ENCODE measurements at regions not wholly inside any gene's neighbourhood (a gene's known extent, or its start where the extent isn't known, plus 50 kb on each side); places are given as distances from the start of the nearest gene placed in this dataset.

DNA sequence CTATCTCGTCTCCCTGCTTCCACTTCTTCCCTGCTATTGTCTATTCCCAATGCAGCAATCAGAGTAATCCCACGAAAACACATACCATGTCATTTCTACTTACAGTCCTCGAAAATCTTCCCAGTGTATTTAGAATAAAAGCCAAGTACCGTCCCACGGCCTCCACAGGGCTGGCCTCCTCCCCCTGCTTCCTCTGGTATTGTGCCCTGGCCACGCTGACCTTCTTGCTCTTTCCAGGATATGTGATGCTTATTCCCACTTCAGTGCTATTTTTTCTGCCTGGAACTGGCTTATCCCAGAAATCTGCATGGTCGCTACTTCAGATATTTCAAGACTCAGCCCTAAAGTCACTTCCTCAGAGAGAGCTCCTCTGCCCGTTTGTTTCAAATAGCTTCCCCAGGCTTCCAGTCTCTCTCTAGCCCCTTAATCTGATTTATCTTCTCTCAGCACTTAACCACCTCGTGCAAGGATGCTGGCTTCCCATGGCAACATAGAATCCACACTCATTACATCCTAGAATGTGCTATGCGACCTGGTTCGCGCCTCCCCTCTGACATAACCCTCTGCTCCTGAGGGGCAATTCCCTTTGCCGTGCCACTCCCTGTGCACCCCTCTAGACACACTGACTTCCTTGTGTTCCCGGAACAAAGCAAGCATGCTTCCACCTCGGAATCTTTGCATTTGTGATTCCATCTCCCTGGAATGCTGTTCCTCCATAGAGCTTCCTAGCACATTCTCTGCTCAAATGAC, 365.9 kb downstream of the ZSWIM6 start:
- no peak for DNase-seq

DNA sequence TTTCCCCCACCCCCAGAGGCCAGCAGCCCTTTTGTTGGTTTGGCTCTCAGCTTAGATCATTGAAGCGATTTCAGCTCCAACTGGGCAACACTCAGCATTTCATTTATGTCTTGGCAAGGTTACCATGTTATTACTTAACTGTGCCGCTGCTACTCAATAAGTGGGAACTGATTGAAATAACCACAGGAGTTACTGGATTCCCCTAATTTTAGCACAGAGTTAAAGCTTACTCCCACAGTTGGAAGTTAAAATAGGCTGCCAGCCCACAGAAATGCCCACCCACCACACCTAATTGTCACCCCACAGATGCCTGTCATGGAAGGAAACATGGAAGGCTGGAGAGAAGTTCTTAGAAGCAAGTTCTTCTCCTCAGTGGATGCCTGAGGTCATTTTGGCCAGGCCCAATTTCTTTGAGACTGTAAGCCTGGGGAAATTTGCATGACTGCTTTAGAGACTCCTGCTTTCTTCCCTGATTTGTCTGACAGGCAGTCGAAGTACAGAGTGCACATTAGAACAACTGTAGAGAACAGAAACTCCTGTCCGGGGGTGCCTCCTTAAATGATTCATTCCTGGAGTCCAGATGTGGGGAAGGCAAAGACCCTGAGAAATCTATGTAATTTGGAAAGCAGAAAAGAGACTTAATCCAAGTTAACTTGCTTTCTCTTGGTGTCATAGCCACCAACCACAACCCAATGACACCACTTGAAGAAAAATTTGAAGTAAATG, 370.0 kb downstream of the ZSWIM6 start:
- DNase-seq, result no peak

DNA sequence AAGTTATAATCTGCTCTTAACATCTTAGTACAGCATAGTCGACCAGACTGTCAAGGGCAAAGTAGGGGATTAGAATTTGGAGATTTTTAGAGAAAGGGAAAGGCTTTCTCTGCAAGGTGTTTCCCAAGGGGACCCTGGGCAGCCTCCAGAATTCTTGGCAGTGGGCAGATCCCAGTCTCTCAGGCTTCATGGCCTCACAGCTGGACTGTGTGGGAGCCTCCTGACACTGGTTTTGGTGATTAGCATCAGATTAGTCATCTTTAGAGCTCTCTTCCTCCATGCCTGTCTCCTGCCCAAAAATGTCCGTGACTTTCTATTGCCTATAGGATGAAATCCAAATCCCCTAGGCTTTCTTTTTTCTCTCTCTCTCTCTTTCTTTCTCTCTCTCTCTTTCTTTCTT, 370.7 kb downstream of the ZSWIM6 start:
- DNase-seq, result no peak

DNA sequence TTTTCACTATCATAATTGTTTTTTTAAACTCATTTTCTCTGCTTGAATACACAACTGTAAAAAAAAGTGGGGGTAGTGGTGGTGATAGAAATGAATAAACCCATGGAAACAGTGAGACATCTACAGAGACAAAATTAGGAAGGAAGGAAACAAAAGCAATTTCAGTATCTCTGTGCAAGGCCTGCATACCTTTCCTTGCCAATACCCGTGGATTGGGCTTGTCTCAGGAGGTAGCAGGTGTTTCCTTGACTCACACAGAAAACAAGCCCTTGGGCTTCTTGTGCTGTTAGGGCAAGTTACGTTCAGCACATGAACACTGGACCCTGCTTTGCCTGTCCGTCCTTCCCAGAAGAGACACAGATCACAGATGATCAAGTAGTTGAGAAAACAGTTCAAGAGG, 372.2 kb downstream of the ZSWIM6 start:
- no peak for DNase-seq

DNA sequence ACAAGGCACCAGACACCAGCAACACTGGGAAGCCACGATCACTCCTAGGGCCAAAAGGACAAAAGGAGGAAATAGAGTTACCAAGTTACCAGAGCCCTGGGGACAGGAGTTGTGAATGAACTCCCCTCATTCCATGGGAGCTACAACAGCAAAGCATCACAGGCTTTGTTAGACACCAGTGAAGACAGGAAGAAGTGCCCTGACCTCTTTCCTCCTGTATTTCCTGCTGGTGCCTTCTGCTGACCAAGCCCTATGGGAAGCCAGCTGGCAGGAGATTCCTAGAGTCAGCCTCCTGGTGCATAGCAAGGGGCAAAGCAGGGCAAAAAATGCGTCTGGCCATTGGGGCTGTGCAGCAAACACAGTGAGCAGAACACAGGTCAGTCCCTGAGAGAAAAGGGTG, 374.7 kb downstream of the ZSWIM6 start:
- no peak for DNase-seq

DNA sequence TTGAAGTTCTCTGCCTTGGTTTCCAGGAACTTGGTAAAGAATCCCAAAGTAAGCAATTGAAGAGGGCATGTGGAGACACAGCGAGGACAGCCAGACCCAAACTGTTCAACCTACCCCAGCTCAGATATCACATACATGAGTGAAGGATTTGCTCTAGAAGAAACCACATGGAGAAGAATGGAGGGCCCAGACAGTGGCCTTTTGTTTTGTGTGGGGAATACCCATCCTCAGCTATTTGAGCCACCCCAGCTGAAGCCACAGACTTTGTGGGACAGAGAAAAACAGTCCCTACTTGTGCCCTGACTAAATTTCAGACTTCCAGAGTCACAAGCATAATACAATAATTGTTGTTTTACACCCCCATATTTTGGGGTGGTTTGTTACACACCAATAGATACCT, 387.1 kb downstream of the ZSWIM6 start:
- DNase-seq, result no peak

DNA sequence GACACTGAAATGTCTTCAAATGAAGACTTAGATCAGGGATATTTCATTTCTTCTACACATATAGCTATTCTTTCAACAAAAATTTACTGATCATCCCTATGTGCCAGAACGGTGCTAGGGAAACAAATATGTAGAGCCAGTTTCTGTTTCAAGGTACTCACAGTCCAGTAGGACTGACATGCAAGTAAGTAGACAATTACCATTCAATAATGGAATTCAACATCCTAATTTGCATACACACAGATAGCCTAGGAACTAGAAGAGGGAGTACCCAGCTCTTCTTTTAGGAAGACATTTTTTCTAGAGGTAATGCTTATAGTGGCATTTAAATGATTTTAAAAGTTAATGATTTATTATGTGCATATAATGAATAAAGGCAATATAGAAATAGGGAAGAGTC, 388.8 kb downstream of the ZSWIM6 start:
- DNase-seq, result no peak

DNA sequence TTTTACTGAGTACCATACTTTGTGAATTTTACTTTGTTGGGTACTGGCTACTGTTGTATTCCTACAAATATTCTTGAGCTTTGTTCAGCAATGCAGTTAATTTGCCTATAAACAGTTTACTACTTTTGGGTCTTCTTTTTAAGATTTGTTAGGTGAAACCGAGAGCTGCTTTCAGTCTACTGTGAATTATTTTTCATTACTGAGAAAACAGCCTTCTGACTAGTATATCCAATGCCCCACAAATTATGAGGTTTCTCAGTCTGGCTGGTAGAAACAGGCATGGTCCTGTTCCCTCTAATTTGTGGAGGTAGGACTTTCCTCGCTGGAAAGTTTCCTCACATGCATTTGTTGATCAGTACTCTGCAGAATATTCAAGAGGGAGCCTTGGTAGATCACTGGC, 392.0 kb downstream of the ZSWIM6 start:
- no peak for DNase-seq

DNA sequence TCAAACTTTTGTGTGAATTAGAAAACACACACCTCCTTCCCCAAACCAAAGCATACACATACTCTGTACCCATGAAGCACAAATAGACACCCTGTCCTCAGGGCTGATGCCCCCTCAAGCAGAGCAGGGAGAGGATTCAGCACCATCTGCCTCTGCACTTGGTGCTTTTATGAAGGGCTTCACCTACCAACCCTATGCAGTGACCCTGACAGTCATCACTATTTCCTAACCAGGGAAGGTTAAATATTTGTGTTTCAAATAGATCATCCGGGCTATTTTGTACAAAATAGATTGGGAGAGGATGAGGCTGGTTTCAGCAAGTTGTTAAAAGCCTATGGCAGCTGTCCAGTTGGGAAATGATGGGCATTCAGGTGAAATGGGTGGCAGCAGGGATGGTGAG, 396.2 kb downstream of the ZSWIM6 start:
- DNase-seq, result no peak

DNA sequence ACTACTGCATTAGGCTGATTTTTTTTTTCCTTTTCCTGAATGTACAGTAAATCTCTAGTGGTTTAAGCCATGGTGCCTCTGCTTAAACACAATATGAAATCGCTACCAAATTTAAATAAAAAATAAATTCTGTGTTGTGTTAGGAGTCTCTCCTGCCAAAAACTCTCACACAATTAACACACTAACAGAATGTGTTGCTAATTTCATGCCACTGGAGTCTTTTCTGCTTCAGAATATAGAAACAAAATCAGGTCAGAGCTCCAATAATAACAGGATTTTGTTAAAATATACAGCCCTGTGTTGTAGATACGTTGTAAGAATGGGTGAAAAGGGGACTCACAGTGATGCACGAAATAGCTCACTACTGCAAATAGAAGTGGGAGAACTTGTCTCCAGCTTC, 398.8 kb downstream of the ZSWIM6 start:
- DNase-seq, result no peak

DNA sequence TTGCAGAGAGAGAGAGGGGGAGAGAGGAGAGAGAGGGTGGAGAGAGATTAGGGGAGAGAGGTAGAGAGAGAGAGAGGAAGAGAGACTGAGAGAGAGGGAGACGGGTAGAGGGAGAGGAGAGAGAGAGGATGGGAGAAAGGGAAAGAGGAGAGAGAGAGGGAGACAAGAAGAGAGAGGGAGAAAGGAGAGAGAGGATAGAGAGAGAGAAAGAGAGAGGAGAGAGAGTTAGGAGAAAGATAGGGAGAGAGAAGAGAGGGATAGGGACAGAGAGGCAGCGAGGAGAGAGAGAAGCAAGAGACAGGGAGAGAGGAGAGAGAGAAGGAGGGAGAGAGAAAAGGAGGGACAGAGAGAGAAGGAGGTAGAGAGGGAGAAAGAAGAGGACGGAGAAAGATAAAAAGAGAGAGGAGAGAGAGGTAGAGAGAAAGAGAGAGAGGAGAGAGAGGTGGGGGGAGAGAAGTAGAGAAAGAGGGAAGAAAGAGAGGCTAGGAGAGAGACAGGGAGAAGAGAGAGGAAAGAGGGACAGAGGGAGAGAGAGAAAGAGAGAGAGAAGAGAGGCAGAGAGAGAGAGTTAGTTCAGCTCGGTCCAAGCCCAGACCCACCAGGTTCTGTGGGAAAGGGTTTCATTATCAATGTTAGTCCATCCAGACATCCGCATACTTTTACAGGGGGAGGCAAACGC, 399.3 kb downstream of the ZSWIM6 start:
- DNase-seq, result no peak

DNA sequence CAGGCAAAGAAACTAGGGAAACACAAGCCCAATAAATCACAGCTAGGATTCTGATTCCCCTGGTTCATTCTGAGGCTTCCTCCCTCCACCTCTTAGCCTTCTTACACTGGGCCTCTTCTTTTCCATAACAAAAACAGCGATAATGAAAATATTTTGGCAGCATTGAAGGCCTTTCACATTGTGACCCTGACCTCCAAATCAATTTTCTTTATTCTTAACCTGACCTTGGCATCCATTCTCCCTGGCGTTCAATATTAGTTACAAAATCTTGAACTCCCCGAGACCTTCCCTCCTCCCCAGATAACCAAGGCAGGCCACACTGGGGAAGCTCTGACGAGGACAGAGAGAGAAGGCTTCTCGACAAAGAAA, 399.9 kb downstream of the ZSWIM6 start:
- DNase-seq, result no peak

DNA sequence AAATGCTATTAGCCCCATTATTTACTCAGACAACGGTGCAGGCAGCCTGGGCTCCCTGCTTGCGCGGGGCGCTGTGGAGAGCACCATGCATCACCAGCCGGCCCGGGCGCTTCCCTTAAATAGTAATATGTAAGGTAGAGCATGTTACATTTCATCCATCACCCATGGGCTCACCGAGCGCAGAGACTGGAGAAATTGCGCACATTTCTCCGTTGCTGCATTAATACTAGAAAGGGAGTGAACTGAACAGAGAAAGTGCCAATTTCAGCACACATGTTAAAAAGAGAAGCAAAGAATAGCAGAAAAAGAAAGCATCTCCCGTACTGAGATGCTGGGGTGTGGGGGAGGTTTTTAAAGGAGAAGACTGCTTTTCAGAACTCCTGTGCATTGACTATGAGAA, 400.3 kb downstream of the ZSWIM6 start:
- DNase-seq, result no peak

DNA sequence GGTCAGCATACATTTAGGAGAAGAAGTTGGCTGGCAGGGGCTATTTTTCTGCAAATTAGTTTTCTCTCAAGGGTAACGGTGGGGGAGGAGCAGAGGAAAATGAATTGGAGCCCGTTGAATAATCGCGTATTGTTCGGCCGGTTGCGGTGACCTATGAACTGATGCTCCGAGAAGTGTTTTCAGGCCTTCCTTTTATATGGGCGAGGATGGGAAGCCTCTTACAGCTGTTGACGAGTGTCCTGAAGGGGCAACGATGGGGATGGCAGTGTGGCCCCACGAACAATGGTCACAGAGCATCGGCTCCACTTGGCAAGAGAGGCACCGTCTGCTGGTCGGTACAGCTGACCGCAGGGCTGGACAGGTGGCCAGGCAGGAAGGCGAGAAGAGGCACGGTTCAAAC, 400.7 kb downstream of the ZSWIM6 start:
- no peak for DNase-seq

DNA sequence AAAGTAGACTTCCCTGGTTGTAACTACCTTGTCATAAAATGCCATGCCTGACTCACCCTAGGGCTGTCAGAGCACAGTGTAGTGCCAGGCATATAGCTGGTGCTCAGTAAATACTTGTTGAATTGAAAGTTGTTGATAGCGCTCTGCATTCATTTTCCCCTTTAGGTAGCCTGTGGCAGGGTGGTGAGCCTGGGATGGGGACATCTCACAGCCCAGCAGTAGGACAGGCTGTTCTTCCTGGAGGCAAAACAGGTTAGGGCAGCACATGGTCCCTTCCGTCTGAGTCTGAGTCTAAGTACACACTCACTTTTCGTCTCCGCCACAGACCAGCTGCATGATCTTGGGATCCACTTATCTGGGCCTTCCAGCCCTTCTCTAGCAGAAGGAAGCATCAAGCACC, 401.9 kb downstream of the ZSWIM6 start:
- no peak for DNase-seq

DNA sequence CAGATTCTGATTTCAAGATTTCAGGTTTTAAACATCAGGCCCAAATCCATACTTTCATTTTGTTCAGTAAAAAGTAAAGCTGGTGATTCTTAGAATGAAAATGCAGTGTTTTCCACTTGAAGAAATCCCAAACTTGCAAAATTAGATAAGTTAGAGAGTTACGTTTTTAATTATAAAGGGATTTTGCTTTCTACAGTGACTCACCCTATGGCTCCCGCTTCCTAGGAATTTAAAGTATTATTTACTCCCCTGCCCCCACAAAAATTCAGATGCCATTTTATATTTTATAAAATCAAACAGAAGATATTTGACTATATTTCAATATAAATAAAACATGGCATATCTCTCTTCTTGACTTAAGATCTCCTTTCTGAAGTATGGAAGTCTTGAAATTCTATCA, 402.9 kb downstream of the ZSWIM6 start:
- DNase-seq, result no peak

DNA sequence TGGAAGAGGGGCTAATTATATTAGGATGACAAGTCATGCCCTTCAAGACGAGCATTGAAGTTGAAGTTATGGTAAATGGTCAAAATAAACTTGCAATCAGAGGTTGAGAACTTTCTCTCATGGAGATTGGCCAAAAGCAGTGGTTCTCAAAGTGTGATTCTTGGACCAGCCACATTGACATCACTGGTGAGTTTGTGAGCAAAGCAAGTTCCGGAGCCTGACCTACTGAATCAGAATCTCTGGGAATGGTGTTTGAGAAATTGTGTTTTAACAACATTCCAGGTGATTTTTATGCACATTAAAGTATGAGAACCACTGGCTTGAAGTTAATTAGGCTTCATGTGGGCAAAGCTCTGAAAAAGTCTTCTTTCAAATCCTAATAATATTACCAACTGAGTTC, 403.5 kb downstream of the ZSWIM6 start:
- DNase-seq, result no peak

DNA sequence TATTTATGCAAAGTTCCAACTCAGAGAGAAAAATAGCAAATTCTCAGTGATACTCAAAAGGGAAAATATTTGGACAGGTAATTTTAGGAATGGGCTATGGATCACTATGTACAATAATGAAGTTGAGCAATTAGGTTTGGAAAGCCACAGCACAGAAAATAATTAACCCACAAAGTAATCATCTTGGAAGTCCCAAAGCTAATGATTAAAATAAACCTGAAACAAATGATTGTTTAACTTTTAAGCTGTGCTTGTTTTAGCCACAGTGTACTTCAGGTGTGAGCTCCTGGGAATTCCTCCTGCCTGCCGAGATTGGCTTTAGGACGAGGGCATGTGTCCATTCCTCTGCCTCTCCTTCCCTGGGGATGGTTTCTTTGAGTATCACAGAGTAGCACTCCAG, 403.9 kb downstream of the ZSWIM6 start:
- DNase-seq, result no peak

DNA sequence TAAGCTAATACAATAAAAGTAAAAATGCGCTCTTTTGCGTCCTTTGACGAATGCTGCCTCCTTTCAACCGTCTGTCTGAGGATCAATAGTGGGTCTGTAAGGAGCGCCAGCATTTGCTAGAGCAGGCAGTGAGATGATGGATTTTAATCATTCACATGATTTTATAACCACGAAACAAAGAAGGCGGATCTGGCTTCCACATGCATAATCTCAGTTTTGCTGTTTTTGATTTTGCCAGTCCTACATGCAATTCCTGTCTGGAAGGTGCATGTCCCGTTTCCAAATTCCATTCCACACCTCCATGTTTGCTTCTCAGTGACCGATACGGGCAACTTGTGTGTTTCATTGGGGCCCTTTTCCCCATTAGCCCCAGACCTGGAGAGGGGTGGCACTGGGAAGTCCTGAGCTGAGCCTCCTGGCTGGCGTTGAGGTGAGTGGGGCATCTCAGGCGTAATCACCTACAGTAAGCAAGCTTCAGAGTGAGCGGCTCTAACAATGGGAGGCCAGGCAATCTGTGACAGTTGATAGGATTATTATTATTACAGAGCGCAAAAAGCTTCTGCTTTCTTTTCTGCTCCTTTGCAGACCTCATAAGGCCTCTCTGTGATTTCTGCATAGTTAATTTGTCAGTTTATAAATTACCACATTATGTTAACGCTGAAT, 405.4 kb downstream of the ZSWIM6 start:
- DNase-seq, result no peak

DNA sequence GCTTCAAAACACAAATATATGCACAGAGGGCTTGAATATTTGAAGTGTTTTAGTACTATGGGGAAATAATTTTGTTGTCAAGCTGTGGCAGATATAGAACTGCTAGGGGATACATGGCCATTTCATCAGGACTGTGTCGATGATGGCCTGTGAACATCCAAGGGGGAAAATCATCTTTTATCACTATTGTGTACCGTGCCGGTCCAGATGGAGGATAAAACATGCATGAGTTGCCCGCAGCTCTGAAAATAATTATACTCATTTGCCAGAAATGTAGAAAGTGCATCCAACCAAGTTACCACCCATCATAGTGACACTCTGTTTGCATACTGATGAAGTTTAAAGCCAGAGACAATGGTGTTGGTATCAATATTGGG, 405.9 kb downstream of the ZSWIM6 start:
- DNase-seq, result no peak

DNA sequence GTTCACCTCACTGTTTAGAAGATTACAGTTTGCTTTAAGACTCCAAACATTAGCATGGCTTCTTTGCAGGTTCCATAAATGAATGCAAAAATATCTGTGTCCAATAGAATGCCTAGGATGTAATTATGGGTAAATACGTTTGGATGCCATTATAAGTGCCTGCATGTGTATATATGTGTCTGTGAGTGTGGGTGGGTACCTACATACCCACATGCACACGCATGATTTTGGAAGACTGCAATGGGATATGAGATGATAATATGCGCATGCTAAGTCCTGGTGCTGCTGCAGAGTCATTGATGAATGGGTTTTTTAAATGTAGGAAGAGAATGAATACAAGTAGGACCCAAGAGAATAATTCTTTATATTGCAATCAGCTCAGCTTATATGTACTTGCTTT, 406.4 kb downstream of the ZSWIM6 start:
- no peak for DNase-seq

DNA sequence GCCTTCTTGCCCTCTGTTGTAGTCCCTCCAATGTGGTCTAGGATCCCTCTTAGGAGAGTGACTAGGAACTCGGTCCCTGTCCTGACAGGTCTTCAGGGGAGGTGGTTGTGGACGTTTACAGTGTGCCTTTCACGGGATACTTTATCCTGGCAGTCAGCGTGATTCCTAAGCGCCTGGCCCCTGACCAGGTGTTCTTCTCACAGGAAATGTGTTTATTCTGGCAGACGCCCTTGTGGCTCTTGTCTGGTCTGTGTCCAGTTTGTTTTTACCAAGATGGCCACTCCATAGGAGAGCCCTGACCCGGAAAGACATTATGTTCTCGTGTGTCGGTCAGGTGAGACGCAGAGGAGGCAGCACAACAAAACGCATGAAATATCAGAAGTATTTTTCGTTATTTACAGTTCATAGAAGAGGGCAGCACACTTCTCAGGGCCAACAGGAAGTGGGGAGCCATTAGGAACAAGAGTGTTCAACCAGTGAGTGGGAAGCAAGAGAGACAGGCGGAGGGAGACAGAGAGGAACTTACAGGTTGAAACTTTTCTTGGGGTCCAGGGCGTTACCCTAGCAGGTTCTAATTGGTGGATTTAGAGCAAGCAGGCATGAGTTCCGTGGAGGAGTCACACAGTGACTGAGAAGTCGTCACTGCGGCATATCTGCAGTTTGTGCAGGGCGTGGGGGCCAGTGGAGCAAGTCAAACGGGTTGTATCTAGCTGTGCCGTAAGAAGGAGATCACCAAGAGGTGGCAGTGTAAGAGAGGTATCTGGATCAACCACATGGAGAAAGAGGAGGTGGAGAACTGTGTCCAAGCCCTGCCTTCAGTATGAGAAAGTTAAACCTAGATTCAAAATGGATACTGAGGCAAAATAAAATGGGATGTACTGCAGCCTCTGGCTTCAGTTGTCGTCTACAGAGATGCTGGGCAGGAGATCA, 412.9 kb downstream of the ZSWIM6 start:
- DNase-seq, result no peak

All from CD4-positive, alpha-beta T cell treated with Interleukin-15 for 1 hour (primary cell).